Thoracic aorta (tissue), 2 donors: ENCODE measurements at regions not wholly inside any gene's neighbourhood (a gene's known extent, or its start where the extent isn't known, plus 50 kb on each side); places are given as distances from the start of the nearest gene placed in this dataset.

Source experiments
- ATAC-seq: fragments of 150-250 bp; one replicate; pipeline ENCODE4 v1.8.0; 2017; ENCODE audit warnings: low read depth; ENCODE audit not compliant: insufficient number of reproducible peaks, low FRiP score
- DNase-seq: peaks from one replicate; pipeline ENCODE4 v3.0.0-alpha.2; 2020; ENCODE audit warnings: low spot score
- H3K27ac ChIP-seq, 2 donors: fragments of 200-600 bp; sonication (generic); 1 replicate in 1 of 2; 2 replicates in 1 of 2; pipeline ENCODE4 v1.5.1; 2016; ENCODE audit warnings: mild to moderate bottlenecking in 2 of 2, moderate library complexity in 2 of 2
- H3K27me3 ChIP-seq: fragments of 200-600 bp; sonication (generic); replicated peaks from 2 replicates; pipeline ENCODE4 v1.6.0; 2016; ENCODE audit warnings: mild to moderate bottlenecking; ENCODE audit not compliant: insufficient read depth
- H3K36me3 ChIP-seq: fragments of 200-600 bp; sonication (generic); one replicate; pipeline ENCODE4 v1.5.1; 2016
- H3K4me1 ChIP-seq, 2 donors: fragments of 200-600 bp; sonication (generic); 1 replicate in 1 of 2; 2 replicates in 1 of 2; pipeline versions ENCODE4 v1.5.1 to v1.6.0; 2016; ENCODE audit warnings: low read depth in 2 of 2, mild to moderate bottlenecking in 1 of 2; ENCODE audit not compliant: control insufficient read depth in 1 of 2
- H3K4me3 ChIP-seq: fragments of 200-600 bp; sonication (generic); 2 replicates; pipeline ENCODE4 v1.5.1; 2016; ENCODE audit warnings: mild to moderate bottlenecking
- H3K9me3 ChIP-seq: fragments of 200-600 bp; sonication (generic); 2 replicates; pipeline ENCODE4 v1.5.1; 2016
- TF ChIP-seq, protein P1 (sequence below): fragments of 200-600 bp; sonication (generic); IDR thresholded peaks from one replicate; pipeline ENCODE4 v1.5.1; 2019; ENCODE audit warnings: antibody characterized with exemption

DNA sequence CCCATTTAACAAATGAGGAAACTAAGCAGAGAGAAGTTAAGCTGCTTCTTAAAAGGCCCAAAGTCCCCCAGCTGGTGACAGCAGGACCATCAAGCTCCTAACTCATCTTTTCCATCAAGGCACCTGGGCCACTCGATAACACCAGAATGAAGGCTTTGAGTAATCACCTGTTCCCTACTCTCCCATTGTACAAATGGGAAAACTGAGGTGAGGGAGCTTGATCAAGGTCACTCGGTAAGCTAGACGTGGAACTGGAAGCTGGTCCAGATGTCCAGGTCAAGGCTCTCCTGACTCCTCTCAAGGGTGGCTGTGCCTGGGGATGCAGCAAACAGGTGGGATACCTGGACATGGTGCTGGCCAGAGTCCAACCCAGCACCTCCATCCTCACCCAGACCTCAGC lies 90.6 kb upstream of the SHB start:
- DNase-seq = no peak
- Histone ChIP-seq H3K4me1 (no peaks in the 10 kb centered on the region), H3K36me3 (no peaks in the 10 kb centered on the region), H3K27me3 (no peaks in the 10 kb centered on the region), H3K27ac (no peak overlapping the region), H3K4me3 (no peak overlapping the region), H3K9me3 (no peaks in the 10 kb centered on the region)
- no peak for ATAC-seq
- TF ChIP-seq, protein P1, sequence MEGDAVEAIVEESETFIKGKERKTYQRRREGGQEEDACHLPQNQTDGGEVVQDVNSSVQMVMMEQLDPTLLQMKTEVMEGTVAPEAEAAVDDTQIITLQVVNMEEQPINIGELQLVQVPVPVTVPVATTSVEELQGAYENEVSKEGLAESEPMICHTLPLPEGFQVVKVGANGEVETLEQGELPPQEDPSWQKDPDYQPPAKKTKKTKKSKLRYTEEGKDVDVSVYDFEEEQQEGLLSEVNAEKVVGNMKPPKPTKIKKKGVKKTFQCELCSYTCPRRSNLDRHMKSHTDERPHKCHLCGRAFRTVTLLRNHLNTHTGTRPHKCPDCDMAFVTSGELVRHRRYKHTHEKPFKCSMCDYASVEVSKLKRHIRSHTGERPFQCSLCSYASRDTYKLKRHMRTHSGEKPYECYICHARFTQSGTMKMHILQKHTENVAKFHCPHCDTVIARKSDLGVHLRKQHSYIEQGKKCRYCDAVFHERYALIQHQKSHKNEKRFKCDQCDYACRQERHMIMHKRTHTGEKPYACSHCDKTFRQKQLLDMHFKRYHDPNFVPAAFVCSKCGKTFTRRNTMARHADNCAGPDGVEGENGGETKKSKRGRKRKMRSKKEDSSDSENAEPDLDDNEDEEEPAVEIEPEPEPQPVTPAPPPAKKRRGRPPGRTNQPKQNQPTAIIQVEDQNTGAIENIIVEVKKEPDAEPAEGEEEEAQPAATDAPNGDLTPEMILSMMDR = no peak

GRCh38 chr9:38158628-38159027 lies 89.6 kb upstream of the SHB start:
- no peak overlapping the region for H3K27ac ChIP-seq
- H3K9me3 ChIP-seq = no peaks in the 10 kb centered on the region
- no peaks in the 10 kb centered on the region for H3K27me3 ChIP-seq
- TF ChIP-seq, protein P1 = no peak
- ATAC-seq (no peak), DNase-seq (no peak)
- no peaks in the 10 kb centered on the region for H3K4me1 ChIP-seq
- no peak overlapping the region for H3K4me3 ChIP-seq
- H3K36me3 ChIP-seq = no peaks in the 10 kb centered on the region

GRCh38 chr9:38157711-38158110 lies 88.7 kb upstream of the SHB start:
- Histone ChIP-seq H3K27ac (no peak overlapping the region), H3K27me3 (no peaks in the 10 kb centered on the region), H3K36me3 (no peaks in the 10 kb centered on the region), H3K4me1 (no peaks in the 10 kb centered on the region), H3K9me3 (no peaks in the 10 kb centered on the region), H3K4me3 (no peak overlapping the region)
- no peak for DNase-seq
- no peak for ATAC-seq
- TF ChIP-seq, protein P1 = no peak

DNA sequence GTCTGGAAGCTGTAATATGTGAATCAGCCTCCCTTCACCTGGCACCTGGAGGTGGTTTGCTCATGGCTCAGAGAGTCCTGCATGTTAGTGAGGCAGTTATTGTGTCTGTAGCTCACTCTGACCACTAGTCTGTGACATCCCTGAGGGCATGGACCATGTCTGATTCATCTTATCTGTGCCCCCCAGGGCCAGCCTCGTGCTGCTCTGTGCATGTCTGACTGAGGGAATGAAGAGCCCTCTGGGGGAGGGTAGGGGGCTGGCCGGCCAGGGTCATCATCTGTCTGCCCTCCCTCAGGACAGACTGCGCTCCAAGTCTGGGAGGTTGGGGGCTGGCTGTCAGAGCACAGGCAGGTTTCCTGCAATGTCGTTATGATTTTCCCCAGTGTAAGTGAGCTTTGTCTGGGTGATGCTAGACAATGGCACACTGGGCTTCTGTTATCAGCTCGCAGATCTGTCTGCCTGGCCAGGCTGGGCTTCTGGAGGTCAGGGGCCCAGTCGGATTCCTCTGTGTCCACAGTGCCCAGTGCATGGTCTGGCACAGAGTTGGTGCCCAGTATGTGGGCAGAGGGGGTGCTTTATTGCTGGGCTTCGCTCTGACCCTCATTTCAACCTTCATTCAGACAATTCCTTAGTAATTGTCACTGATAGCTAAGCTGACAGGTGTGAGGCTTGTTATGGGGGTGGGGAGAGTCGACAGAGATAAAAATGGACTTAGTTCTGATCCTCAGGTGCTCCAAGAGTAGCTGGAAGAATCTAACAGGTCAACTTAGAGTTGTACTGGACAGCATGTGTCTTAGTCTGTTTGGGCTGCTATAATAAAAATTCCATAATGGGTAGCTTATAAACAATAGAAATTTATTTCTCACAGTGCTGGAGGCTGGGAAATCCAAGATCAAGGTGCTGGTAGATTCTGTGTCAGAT lies 85.7 kb upstream of the SHB start:
- Histone ChIP-seq H3K4me3 (no peak overlapping the region), H3K27ac (no peak overlapping the region), H3K9me3 (no peaks in the 10 kb centered on the region), H3K36me3 (no peaks in the 10 kb centered on the region), H3K27me3 (no peaks in the 10 kb centered on the region), H3K4me1 (no peaks in the 10 kb centered on the region)
- DNase-seq (no peak), ATAC-seq (no peak)
- TF ChIP-seq, protein P1 = no peak

- no peaks in the 10 kb centered on the region for H3K36me3 ChIP-seq
- no peaks in the 10 kb centered on the region for H3K27me3 ChIP-seq
- no peak overlapping the region for H3K27ac ChIP-seq
- ATAC-seq (no peak), DNase-seq (no peak)
- H3K9me3 ChIP-seq = no peaks in the 10 kb centered on the region
- H3K4me3 ChIP-seq = no peak overlapping the region
- TF ChIP-seq, protein P1 = no peak
- no peaks in the 10 kb centered on the region for H3K4me1 ChIP-seq
Observed at GRCh38 chr9:38153910-38154291, 84.9 kb upstream of the SHB start.
